Smooth muscle cell (in vitro differentiated cells): ENCODE measurements at regions not wholly inside any gene's neighbourhood (a gene's known extent, or its start where the extent isn't known, plus 50 kb on each side); places are given as distances from the start of the nearest gene placed in this dataset.
"Not testable (repeated sequence)": the region's sequence is repeated elsewhere in the genome, so short reads cannot be mapped to it uniquely, and the experiment has no call there.

Experiments used
- DNase-seq: peaks from one replicate; lab custom pipeline; 2025; ENCODE audit not compliant: unreplicated experiment; lab: John Stamatoyannopoulos, UW
- H2AFZ ChIP-seq: fragments of 200-600 bp; sonication (generic); 2 replicates; pipeline ENCODE4 v1.6.0; 2016; ENCODE audit warnings: antibody characterized with exemption, low read depth, mild to moderate bottlenecking
- H3F3A ChIP-seq: fragments of 200-600 bp; sonication (generic); 2 replicates; pipeline ENCODE4 v1.6.0; 2017; ENCODE audit warnings: antibody characterized with exemption, low read depth
- H3K27ac ChIP-seq: fragments of 200-600 bp; sonication (generic); 2 replicates; pipeline ENCODE4 v1.5.1; 2016; ENCODE audit warnings: low read depth, mild to moderate bottlenecking
- H3K27me3 ChIP-seq: fragments of 200-600 bp; sonication (generic); 2 replicates; pipeline ENCODE4 v1.6.1; 2016; ENCODE audit warnings: low read depth, mild to moderate bottlenecking
- H3K36me3 ChIP-seq: fragments of 200-600 bp; sonication (generic); 2 replicates; pipeline ENCODE4 v1.5.1; 2016; ENCODE audit warnings: low read depth
- H3K4me1 ChIP-seq: fragments of 200-600 bp; sonication (generic); 2 replicates; pipeline ENCODE4 v1.5.1; 2016; ENCODE audit warnings: low read depth
- H3K4me2 ChIP-seq: fragments of 200-600 bp; sonication (generic); 2 replicates; pipeline ENCODE4 v1.6.0; 2016; ENCODE audit warnings: mild to moderate bottlenecking
- H3K4me3 ChIP-seq: fragments of 200-600 bp; sonication (generic); 2 replicates; pipeline ENCODE4 v1.5.1; 2016; ENCODE audit warnings: mild to moderate bottlenecking
- H3K79me2 ChIP-seq: fragments of 200-600 bp; sonication (generic); 2 replicates; pipeline ENCODE4 v1.6.0; 2016; ENCODE audit warnings: low read depth, mild to moderate bottlenecking
- H3K9ac ChIP-seq: fragments of 200-600 bp; sonication (generic); 2 replicates; pipeline ENCODE4 v1.6.0; 2016; ENCODE audit warnings: low read depth
- H3K9me3 ChIP-seq: fragments of 200-600 bp; sonication (generic); replicated peaks from 2 replicates; pipeline ENCODE4 v1.5.1; 2016; ENCODE audit warnings: low read depth
- H4K20me1 ChIP-seq: fragments of 200-600 bp; sonication (generic); 2 replicates; pipeline ENCODE4 v1.6.0; 2016; ENCODE audit warnings: low read depth
- WGBS: methylation state at CpG from one replicate; pipeline ENCODE4 v1.1.7; 2016; ENCODE audit warnings: low lambda C conversion rate; 5-methylcytosine and 5-hydroxymethylcytosine counted together
- TF ChIP-seq, protein P1 (sequence below): fragments of 200-600 bp; sonication (generic); IDR thresholded peaks from 2 replicates; pipeline ENCODE4 v1.5.1; 2017; ENCODE audit warnings: borderline replicate concordance, mild to moderate bottlenecking, antibody characterized with exemption; ENCODE audit not compliant: insufficient read depth, poor library complexity, severe bottlenecking

DNA sequence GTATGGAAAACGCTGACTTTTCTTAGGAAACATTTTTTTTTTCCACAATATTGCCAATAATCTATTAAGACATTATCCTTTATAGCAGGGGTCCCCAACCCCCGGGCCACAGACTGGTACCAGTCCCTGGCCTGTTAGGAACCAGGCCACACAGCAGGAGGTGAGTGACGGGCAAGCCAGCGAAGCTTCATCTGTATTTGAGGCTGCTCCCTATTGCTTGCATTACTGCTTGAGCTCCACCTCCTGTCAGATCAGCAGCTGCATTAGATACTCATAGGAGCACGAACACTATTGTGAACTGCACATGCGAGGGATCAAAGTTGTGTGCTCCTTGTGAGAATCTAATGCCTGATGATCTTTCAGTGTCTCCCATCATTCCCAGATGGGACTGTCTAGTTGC, 793.7 kb downstream of the SLITRK5 start:
- Histone ChIP-seq H3K79me2 (no peaks in the 10 kb centered on the region), H3K36me3 (no peaks in the 10 kb centered on the region), H3K9ac (no peak overlapping the region), H2AFZ (no peak overlapping the region), H3K27ac (no peak overlapping the region), H3K4me2 (no peak overlapping the region), H3F3A (no peaks in the 10 kb centered on the region), H4K20me1 (no peaks in the 10 kb centered on the region), H3K4me3 (no peak overlapping the region), H3K27me3 (no peaks in the 10 kb centered on the region), H3K9me3 (no peaks in the 10 kb centered on the region), H3K4me1 (no peaks in the 10 kb centered on the region)
- TF ChIP-seq, protein P1, sequence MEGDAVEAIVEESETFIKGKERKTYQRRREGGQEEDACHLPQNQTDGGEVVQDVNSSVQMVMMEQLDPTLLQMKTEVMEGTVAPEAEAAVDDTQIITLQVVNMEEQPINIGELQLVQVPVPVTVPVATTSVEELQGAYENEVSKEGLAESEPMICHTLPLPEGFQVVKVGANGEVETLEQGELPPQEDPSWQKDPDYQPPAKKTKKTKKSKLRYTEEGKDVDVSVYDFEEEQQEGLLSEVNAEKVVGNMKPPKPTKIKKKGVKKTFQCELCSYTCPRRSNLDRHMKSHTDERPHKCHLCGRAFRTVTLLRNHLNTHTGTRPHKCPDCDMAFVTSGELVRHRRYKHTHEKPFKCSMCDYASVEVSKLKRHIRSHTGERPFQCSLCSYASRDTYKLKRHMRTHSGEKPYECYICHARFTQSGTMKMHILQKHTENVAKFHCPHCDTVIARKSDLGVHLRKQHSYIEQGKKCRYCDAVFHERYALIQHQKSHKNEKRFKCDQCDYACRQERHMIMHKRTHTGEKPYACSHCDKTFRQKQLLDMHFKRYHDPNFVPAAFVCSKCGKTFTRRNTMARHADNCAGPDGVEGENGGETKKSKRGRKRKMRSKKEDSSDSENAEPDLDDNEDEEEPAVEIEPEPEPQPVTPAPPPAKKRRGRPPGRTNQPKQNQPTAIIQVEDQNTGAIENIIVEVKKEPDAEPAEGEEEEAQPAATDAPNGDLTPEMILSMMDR: no peak
- WGBS: 96% methylated on average over 6 of the region's 6 CpGs
- DNase-seq: no peak

DNA sequence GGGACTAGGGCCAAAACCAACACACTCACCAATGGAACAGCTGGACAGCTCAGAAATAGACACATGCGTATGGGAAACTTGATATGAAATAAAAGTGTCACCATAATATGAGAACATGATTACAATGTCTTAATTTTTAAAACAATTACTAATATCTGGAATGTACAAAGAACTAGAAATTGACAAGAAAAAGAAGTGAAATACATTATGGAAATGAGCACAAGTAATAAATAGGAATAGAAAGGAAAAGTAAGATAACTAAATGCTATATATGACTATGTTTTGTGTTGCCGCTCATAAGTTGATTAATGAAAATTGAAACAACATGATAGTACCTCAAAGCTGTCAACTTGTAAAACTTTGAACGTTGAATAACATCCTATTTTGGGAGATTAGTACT, 801.1 kb downstream of the SLITRK5 start:
- no peak for DNase-seq
- Histone ChIP-seq H2AFZ (no peak overlapping the region), H3K27me3 (no peaks in the 10 kb centered on the region), H4K20me1 (no peaks in the 10 kb centered on the region), H3K79me2 (no peaks in the 10 kb centered on the region), H3K4me2 (no peak overlapping the region), H3K9ac (no peak overlapping the region), H3F3A (no peaks in the 10 kb centered on the region), H3K4me3 (no peak overlapping the region), H3K4me1 (no peaks in the 10 kb centered on the region), H3K9me3 (no peaks in the 10 kb centered on the region), H3K36me3 (no peaks in the 10 kb centered on the region), H3K27ac (no peak overlapping the region)
- WGBS: 92% methylated on average over 3 of the region's 3 CpGs
- TF ChIP-seq, protein P1: no peak

DNA sequence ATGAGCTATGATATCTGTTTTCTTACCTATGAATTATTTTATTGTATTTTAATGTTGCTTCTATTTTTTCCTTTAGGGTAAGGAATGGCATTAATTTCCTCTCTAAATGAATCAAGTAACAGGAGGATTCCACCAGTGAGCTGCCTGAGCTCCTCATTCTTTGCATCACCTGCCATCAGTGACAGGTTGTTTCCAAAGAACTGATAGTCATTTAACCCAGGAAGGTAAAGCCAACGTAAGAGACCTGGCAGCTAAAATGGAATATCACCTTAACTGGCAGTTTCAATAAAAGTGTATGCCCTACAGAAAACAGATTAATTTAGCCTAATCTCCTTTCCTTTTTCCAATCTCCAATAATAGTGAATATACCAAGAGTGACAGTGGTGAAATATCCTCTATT, 812.0 kb downstream of the SLITRK5 start:
- no peak overlapping the region for H3K9ac ChIP-seq
- no peak overlapping the region for H3K4me3 ChIP-seq
- no peak for DNase-seq
- H3K27me3 ChIP-seq: no peaks in the 10 kb centered on the region
- no peaks in the 10 kb centered on the region for H3K79me2 ChIP-seq
- H2AFZ ChIP-seq: no peak overlapping the region
- no peaks in the 10 kb centered on the region for H3F3A ChIP-seq
- H3K27ac ChIP-seq: no peak overlapping the region
- 94% methylated on average over 1 of the region's 1 CpG for WGBS
- H3K36me3 ChIP-seq: no peaks in the 10 kb centered on the region
- no peak overlapping the region for H3K4me2 ChIP-seq
- no peaks in the 10 kb centered on the region for H4K20me1 ChIP-seq
- no peaks in the 10 kb centered on the region for H3K4me1 ChIP-seq
- TF ChIP-seq, protein P1: no peak
- H3K9me3 ChIP-seq: no peaks in the 10 kb centered on the region

DNA sequence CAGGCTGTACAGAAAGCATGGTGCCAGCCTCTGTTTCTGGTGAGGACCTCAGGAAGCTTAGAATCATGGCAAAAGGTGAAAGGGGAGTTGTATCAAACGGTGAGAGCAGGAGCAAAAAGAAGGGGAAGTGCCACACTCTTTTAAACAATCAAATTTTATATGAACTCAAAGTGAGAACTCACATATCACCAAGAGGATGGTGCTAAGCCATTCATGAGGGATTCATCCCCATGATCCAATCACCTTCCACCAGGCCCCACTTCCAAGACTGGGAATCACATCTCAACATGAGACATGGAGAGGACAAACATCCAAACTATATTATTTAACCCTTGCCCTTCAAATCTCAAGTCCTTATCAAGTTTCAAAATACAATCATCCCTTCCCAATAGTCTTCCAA, 836.7 kb downstream of the SLITRK5 start:
- Histone ChIP-seq H3K9me3 (no peaks in the 10 kb centered on the region), H3K79me2 (no peaks in the 10 kb centered on the region), H4K20me1 (no peaks in the 10 kb centered on the region), H3K4me1 (no peaks in the 10 kb centered on the region), H3K9ac (no peak overlapping the region), H2AFZ (no peak overlapping the region), H3K4me3 (no peak overlapping the region), H3K4me2 (no peak overlapping the region), H3K36me3 (no peaks in the 10 kb centered on the region), H3K27ac (no peak overlapping the region), H3K27me3 (no peaks in the 10 kb centered on the region), H3F3A (no peaks in the 10 kb centered on the region)
- TF ChIP-seq, protein P1: no peak
- no peak for DNase-seq
- 69% methylated on average over 1 of the region's 1 CpG for WGBS

DNA sequence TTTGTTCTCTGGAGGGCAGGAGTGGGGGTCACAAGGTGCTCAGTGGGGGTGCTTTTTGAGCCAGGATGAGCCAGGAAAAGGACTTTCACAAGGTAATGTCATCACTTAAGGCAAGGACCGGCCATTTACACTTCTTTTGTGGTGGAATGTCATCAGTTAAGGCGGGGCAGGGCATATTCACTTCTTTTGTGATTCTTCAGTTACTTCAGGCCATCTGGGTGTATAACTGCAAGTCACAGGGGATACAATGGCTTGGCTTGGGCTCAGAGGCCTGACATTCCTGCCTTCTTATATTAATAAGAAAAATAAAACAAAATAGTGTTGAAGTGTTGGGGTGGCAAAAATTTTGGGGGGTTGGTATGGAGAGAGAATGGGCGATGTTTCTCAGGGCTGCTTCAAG, 841.8 kb downstream of the SLITRK5 start:
- H3K36me3 ChIP-seq, H3K9me3 ChIP-seq, H3K9ac ChIP-seq, H3K27ac ChIP-seq, H3K79me2 ChIP-seq, H3F3A ChIP-seq, H3K4me3 ChIP-seq, DNase-seq, H2AFZ ChIP-seq, H3K27me3 ChIP-seq, H3K4me1 ChIP-seq, H4K20me1 ChIP-seq, H3K4me2 ChIP-seq: not testable (repeated sequence)
- 77% methylated on average over 3 of the region's 3 CpGs for WGBS
